GM21717 (cell line): ENCODE measurements at regions not wholly inside any gene's neighbourhood (a gene's known extent, or its start where the extent isn't known, plus 50 kb on each side); places are given as distances from the start of the nearest gene placed in this dataset.
"Not testable (repeated sequence)": the region's sequence is repeated elsewhere in the genome, so short reads cannot be mapped to it uniquely, and the experiment has no call there.

Experiments
- ATAC-seq: cut with Tn5 transposase; IDR thresholded peaks from one replicate; pipeline ENCODE4 v1.9.1; 2021; ENCODE audit warnings: mild to moderate bottlenecking, moderate library complexity; ENCODE audit not compliant: unreplicated experiment

- ATAC-seq = no peak
Observed at GRCh38 chr2:120642646-120643045, 93.0 kb upstream of the GLI2 start.

GRCh38 chr2:120646994-120647393, 88.7 kb upstream of the GLI2 start:
- no peak for ATAC-seq

- ATAC-seq = no peak
Observed at GRCh38 chr2:120647487-120647886, 88.2 kb upstream of the GLI2 start.

GRCh38 chr2:120649381-120649780, 86.3 kb upstream of the GLI2 start:
- not testable (repeated sequence) for ATAC-seq

- ATAC-seq = no peak
Observed at GRCh38 chr2:120650022-120650644, 85.5 kb upstream of the GLI2 start.

- no peak for ATAC-seq
Observed at GRCh38 chr2:120651818-120652217, 83.8 kb upstream of the GLI2 start.

- no peak for ATAC-seq
Observed at GRCh38 chr2:120653046-120653445, 82.6 kb upstream of the GLI2 start.

- ATAC-seq = no peak
Observed at GRCh38 chr2:120653871-120654270, 81.8 kb upstream of the GLI2 start.

- no peak for ATAC-seq
Observed at GRCh38 chr2:120654381-120655134, 81.1 kb upstream of the GLI2 start.

GRCh38 chr2:120656273-120656950, 79.3 kb upstream of the GLI2 start:
- no peak for ATAC-seq

- ATAC-seq = no peak
Observed at GRCh38 chr2:120658042-120658769, 77.5 kb upstream of the GLI2 start.

- no peak for ATAC-seq
Observed at GRCh38 chr2:120658770-120659158, 76.9 kb upstream of the GLI2 start.

GRCh38 chr2:120659275-120659977, 76.2 kb upstream of the GLI2 start:
- ATAC-seq = no peak

GRCh38 chr2:120660056-120660694, 75.5 kb upstream of the GLI2 start:
- no peak for ATAC-seq

- ATAC-seq = no peak
Observed at GRCh38 chr2:120660771-120661459, 74.8 kb upstream of the GLI2 start.

GRCh38 chr2:120661551-120661950, 74.1 kb upstream of the GLI2 start:
- no peak for ATAC-seq

GRCh38 chr2:120662046-120662445, 73.6 kb upstream of the GLI2 start:
- no peak for ATAC-seq

GRCh38 chr2:120662746-120663145, 72.9 kb upstream of the GLI2 start:
- ATAC-seq = no peak

GRCh38 chr2:120666433-120666832, 69.2 kb upstream of the GLI2 start:
- ATAC-seq = no peak

GRCh38 chr2:120667981-120668380, 67.7 kb upstream of the GLI2 start:
- ATAC-seq = no peak
